GM12873 (cell line): ENCODE measurements at regions not wholly inside any gene's neighbourhood (a gene's known extent, or its start where the extent isn't known, plus 50 kb on each side); places are given as distances from the start of the nearest gene placed in this dataset.
A peak's percentile ranks its signal among the peaks of the same experiment; 100 is the strongest.

Experiments used
- TF ChIP-seq, protein P1 (sequence below): IDR thresholded peaks from 2 replicates; pipeline ENCODE4 v1.5.1; 2012; ENCODE audit warnings: low read depth, mild to moderate bottlenecking, moderate library complexity, low read length, control low read depth; ENCODE audit not compliant: insufficient read depth; ENCODE audit errors: missing control alignments

DNA sequence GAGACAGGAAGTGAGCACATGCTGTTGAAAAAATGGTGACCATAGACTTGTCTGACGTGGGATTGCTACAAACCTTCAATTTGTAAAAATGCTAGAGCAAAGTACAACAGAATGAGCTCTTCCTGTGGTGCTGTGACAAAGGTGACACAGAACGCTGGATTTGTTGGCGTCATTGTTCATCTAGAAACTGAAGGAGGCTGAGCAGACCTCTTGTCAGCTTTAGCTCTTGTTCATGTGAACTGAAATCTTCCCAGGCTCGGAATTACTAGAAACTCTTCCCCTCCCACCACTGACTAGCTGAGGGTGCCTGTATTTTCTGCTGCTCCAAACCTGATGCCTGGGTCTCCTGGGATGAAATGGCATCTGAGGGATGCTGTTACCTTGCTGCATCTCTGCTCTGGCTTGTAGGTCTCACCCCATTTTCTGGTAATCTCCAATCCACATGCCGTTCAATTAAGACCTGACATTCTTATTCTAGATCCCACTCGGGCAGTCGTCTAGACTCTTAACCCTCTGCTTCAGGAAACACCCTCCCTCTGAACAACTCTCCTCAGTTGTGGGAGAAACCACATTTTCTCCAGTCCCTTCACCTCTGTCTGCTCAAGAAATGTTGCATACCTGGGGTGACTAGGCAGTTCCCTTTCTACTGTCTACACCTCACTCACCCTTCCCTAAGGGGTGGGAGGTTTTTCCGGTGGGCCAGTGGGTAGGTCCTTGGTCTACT lies 349.3 kb downstream of the CXCL12 start:
- TF ChIP-seq, protein P1, sequence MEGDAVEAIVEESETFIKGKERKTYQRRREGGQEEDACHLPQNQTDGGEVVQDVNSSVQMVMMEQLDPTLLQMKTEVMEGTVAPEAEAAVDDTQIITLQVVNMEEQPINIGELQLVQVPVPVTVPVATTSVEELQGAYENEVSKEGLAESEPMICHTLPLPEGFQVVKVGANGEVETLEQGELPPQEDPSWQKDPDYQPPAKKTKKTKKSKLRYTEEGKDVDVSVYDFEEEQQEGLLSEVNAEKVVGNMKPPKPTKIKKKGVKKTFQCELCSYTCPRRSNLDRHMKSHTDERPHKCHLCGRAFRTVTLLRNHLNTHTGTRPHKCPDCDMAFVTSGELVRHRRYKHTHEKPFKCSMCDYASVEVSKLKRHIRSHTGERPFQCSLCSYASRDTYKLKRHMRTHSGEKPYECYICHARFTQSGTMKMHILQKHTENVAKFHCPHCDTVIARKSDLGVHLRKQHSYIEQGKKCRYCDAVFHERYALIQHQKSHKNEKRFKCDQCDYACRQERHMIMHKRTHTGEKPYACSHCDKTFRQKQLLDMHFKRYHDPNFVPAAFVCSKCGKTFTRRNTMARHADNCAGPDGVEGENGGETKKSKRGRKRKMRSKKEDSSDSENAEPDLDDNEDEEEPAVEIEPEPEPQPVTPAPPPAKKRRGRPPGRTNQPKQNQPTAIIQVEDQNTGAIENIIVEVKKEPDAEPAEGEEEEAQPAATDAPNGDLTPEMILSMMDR: no peak

DNA sequence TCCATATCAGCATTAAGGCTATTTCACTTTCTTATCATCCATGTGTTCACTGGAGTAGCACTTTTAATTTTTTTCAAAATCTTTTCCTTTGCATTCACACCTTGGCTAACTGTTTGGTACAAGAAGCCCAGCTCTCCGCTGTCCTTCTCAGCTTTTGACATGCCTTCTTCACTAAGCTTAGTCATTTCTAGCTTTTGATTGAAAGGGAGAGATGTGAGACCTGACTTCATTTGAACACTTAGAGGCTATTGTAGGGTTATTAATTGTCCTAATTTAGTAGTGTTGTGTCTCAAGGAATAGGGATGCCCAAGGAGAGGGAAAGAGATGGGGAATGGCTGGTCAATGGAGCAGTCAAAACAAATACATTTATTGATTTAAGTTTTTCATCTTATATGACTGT lies 350.0 kb downstream of the CXCL12 start:
- TF ChIP-seq, protein P1: no peak

DNA sequence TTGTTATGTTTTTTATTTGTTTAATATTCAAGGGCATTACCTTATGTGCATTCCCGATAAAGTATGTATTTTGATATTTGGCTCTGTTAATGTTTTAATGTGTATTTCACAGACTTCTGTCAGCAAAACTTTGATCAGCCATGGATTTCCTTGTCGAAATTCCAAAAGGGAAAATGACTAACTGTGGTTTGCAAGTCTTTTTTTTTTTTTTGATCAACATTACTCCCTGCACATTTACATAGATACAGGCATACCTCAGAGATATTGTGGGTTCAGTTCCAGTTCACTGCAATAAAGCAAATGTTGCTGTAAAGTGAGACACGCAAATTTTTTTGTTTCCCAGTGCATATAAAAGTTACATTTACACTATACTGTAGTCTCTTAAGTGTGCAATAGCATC lies 351.9 kb downstream of the CXCL12 start:
- TF ChIP-seq, protein P1: no peak

DNA sequence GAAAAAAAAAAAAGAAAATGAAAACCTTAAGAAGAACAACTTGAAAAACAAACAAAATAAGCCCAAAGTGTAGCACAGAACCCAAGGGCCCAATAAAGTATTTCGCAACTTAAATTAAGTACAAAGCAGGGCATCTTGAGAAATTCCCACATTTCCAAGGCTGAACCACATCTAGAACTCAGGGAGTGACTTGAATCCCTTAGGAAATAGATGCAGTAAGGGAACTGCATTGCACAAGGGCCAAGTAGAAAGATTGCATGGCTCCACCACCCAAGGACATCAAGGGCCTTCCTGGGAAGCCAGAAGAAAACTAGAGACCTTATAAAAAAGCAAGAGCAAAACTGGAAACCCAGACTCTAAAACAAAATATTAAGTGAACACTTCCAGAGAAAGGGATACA lies 352.7 kb downstream of the CXCL12 start:
- TF ChIP-seq, protein P1: no peak

DNA sequence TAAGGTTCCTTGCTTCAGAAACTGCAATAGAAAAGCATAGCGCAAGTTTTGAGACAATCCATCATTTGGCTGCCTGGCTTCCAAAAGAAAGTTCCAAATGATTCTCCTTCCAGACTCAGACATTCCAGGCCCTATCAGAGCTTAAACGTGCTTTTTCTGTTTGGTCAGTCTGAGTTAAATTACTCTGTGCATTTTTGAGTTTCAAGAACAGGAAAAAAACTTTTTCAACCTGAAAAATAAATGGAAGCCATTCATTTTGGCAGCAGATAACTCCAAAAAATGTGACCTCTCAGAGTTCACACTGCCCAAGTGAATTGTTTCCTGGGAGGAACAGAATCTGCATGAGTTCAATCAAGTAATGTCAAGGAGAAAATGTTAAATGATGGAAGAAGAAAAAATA lies 354.2 kb downstream of the CXCL12 start:
- TF ChIP-seq, protein P1: no peak

DNA sequence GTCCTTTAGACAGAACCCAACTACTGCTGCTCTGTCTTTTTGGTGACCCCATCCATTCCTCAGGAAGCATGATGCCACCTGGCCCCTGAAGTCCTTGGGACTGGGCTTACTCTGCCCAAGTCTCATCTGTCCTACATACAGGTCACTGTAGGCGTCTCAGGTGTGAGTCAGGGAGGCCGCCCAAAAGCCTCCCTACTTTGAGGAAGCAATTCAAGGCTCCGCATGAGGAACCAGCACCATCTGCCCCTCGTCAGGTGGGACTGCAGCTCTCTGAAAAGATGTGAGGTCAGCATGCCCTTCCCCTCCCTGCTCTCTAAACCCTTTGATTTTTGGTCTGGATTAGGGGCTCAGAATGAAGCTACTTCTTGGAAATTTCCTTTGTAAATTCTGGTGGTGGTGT lies 354.8 kb downstream of the CXCL12 start:
- TF ChIP-seq, protein P1: peak; percentile 83

DNA sequence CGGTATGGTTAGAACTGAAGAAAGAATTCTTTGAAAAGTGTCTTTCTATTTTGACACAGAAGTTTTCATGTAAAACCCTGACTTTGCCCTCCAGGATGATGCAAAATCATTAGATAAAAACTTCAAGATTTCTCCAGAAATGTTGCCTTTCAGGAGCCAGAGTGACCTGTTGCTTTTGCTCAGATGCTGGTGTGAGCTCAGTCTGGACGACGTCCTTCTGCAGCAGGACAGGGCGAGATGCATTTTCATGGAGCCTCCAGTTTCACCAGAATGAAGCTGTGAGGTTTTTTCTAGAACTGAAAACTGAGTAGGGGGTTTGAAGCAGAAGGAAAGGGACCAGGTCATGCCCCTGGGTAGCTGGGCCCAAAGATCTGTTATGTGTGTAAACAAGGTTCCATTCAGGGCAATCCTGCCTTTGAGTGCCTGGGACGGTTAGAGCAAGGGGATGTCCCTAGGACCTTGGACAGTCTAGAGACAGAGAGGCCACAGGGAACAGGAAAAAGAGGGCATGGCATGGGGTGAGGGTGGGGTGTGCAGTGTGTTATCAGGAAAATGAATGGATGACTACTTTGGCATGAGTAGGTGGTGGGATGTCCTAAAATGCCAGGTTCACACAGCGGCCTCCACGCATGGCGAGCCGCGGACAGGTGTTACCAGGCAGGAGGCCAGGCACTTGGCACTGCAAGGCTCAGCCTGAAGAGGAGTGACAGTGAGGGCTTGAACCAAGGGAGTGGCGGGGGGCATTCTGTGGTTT lies 356.3 kb downstream of the CXCL12 start:
- TF ChIP-seq, protein P1: no peak
